Smooth muscle cell of the brain vasculature (primary cell): ENCODE measurements at regions not wholly inside any gene's neighbourhood (a gene's known extent, or its start where the extent isn't known, plus 50 kb on each side); places are given as distances from the start of the nearest gene placed in this dataset.
"Not testable (repeated sequence)": the region's sequence is repeated elsewhere in the genome, so short reads cannot be mapped to it uniquely, and the experiment has no call there.

Experiments used
- DNase-seq: peaks from one replicate; pipeline ENCODE4 v3.0.0-alpha.2; 2012; ENCODE audit warnings: low read depth, low spot score

- no peak for DNase-seq
These were observed 102.5 kb upstream of the SOX2 start for GRCh38 chr3:181609030-181609767.

DNA sequence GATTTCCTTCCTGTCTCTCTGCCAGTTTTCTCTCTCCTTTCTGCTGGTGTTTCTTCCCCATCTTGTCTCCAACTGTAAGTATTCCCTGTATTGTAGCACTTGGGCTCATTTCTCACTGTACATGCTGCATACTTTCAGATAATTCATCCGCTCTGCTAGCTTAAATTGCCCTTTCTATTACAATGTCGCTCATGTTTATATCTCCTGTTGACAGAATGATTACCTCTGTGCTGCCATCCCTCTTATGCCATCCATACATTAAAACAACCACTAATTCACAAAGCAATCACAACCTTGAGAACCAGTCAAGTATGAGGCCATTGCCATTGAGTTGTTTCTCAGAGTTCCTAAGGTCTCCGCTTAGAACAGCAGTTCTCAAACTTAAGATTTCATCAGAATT is 107.5 kb upstream of the SOX2 start:
- DNase-seq, result no peak

DNA sequence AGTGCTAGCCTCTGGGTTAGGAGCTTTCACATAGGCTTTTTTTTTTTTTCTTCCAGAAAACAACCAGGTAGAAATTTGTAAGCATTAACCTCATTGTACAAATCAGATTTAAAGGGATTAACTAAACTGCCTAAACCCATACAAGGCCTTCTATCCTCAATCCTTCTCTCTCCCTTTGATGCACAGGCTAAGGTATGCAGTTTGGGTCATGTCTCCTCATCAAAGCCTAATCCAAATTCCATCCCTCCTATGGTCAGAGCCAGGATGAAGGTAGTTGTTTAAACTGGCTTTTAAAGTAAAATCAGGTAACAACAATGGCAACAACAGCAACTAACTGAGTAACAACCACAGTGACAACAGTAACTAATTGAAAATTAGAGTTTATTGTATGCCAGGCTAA is 115.6 kb upstream of the SOX2 start:
- DNase-seq, result no peak

DNA sequence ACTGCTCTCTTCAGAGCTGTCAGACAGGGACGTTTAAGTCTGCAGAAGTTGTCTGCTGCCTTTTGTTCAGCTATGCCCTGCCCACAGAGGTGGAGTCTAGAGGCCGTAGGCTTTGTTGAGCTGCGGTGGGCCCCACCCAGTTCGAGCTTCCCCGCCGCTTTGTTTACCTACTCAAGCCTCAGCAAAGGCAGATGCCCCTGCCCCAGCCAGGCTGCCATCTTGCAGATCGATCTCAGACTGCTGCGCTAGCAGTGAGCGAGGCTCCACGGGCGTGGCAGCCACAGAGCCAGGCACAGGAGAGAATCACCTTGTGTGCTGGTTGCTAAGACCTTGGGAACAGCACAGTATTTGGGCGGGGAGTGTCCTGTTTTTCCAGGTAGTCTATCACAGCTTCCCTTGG is 120.8 kb upstream of the SOX2 start:
- DNase-seq, result not testable (repeated sequence)

GRCh38 chr3:181582619-181583018 is 129.1 kb upstream of the SOX2 start:
- DNase-seq, result no peak

DNA sequence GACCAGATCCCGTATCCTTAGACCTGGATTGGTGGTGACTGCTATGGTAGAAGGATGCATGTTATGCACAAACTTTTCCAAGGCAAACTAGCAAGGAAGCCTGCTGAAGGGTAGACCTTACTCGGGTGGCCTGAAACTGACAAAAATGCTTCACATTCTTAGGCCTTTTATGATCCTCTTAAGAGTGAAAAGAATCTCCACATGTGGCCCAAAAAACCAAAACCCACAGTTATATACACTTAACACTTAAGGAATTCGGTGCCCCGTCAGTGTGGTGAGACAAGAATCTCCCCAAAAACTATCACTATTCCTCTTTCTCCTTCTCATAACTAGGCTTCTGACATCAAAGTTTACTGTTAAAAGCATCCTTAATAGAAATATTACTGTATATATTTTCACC is 130.1 kb upstream of the SOX2 start:
- DNase-seq, result no peak

GRCh38 chr3:181578743-181579142 is 133.0 kb upstream of the SOX2 start:
- no peak for DNase-seq

GRCh38 chr3:181572432-181572831 is 139.3 kb upstream of the SOX2 start:
- no peak for DNase-seq

GRCh38 chr3:181570472-181570871 is 141.3 kb upstream of the SOX2 start:
- no peak for DNase-seq

- no peak for DNase-seq
These were observed 142.3 kb upstream of the SOX2 start for GRCh38 chr3:181569356-181569940.

DNA sequence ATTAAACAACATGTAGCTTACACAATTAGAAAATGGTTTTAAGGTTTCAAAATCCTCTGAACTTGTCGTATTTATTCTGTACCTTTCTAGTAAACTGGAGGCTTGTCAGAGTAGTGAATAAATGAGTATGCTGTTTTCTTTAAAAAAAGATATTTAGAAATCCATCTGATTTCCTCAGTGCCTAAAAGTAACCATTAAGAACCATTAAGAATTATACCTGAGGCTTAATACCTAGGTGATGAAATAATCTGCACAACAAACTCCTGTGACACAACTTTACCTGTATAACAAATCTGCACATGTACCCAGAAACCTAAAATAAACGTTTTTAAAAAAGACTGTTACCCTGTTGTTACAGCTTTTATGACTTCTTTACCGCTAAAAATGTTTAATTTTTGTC is 143.0 kb upstream of the SOX2 start:
- DNase-seq, result no peak

DNA sequence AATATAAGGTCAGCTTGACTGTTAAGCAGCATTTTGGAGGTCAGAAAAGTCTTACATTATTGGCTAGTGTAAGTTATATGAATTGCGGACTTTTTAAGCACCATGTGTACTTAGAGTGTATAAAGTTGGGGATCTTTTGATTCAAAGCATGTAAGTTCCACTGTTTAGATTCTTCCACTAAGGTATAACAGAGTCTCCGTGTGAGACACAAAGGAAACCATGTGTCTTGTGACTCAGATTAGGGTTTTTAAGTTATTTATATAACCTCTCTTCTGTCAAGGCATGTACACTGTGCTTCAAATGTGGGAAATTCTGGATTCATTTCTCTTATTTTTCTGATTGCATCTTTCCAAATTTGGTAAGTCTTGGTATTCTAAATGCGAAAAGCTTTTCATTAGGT is 143.5 kb upstream of the SOX2 start:
- no peak for DNase-seq

DNA sequence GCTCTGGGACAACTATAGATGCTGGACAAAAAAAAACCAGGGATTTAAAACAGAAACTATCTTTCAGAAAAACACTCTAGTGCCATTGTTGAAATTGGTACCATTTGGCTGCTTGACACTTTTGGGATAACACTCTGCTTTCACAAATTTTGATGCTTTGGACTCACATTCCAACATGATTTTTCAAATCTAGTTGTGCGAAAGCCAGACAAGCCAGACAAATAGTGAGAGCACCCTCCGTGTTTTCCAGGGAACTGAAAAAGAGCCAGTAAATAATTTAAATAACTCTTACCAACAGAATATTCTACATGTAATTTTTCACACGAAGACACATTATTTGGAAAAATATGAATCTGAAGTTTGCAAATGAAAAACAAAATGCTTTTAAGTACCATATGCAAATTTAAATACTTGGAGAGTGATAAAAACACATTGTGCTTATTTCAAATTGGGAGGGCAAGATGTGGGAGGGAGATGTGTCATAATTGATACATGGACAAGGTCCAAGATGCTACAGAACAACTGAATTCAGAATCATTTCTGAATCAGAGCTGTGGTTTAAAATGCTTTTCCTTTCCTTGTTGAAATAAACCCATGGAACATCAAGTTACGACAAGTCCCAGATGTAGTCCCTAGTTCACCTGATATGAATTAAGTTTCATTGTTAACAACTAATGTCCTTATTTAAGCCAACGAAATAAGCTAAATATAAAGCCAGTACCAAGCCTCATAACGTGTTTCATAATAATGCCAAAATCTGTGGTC is 144.2 kb upstream of the SOX2 start:
- DNase-seq, result no peak

- no peak for DNase-seq
These were observed 146.3 kb upstream of the SOX2 start for GRCh38 chr3:181565416-181565815.

DNA sequence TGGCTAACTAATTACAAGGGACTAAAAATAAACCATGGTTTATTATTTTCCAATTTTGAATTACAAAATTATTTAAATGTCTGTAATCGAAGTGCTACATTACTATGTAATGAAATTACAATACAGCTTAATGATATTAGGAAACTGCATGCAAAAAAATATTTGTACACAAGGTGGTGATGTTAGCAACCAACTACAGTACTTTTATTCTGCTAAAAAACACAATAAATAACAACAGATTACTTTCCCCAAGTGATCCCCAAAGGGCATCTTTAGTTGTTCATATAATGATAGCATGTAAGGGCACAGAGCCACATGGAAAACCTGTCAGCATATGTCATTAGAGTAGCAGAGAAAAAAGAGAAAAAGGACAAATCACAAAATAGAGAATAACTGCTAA is 147.5 kb upstream of the SOX2 start:
- no peak for DNase-seq

GRCh38 chr3:181561139-181562031 is 150.3 kb upstream of the SOX2 start:
- DNase-seq, result no peak

- no peak for DNase-seq
These were observed 152.9 kb upstream of the SOX2 start for GRCh38 chr3:181558870-181559269.

- DNase-seq, result no peak
These were observed 156.0 kb upstream of the SOX2 start for GRCh38 chr3:181555681-181556080.

GRCh38 chr3:181554233-181554765 is 157.4 kb upstream of the SOX2 start:
- no peak for DNase-seq

GRCh38 chr3:181549266-181549665 is 162.5 kb upstream of the SOX2 start:
- DNase-seq, result no peak

- DNase-seq, result no peak
These were observed 170.3 kb upstream of the SOX2 start for GRCh38 chr3:181541414-181541813.

DNA sequence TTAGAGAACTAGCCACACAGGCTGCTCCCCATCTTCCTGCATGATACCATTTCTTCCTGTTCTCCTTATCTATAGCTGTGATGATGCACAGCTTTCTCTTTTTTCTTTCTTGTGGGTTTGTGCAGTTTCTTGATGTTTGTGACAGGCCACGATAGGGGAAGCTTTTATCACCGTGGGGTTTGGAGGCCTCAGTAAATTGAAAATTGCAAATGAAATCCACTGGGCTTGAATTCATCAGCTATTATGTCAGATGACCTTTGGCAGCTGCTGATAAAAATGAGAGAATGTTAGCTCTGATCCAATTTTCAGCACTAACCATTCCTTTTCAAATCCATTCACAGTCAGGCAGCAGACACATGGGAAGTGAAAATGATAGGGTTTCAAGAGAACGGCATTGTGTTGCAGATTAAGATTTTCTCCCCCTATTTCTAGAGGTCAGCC is 176.9 kb upstream of the SOX2 start:
- no peak for DNase-seq
